CD4-positive, alpha-beta T cell (primary cell): ENCODE measurements at regions not wholly inside any gene's neighbourhood (a gene's known extent, or its start where the extent isn't known, plus 50 kb on each side); places are given as distances from the start of the nearest gene placed in this dataset.
"Not testable (repeated sequence)": the region's sequence is repeated elsewhere in the genome, so short reads cannot be mapped to it uniquely, and the experiment has no call there.

ENCODE experiments used
- ATAC-seq: fragments of 200-7000 bp; cut with Tn5 transposase; one replicate; pipeline ENCODE4 v1.10.0; 2022; ENCODE audit warnings: mild to moderate bottlenecking; ENCODE audit not compliant: poor library complexity
- CTCF ChIA-PET: fragments of 350-600 bp; sonication (Branson Sonifier 250); formaldehyde crosslinking; loops from one replicate; lab custom pipeline; 2021; ENCODE audit warnings: antibody characterized with exemption, inconsistent platforms; lab: Charles Lee
- POLR2A ChIA-PET: fragments of 350-600 bp; sonication (Branson Sonifier 250); formaldehyde crosslinking; loops from one replicate; lab custom pipeline; 2021; ENCODE audit warnings: antibody characterized with exemption, inconsistent platforms; lab: Charles Lee
- DNase-seq, 14 experiments: peaks; one replicate each; pipeline ENCODE4 v3.0.0-alpha.2; 2013 to 2020; ENCODE audit warnings: mixed read lengths in 2 of 14
- H3K27ac ChIP-seq, 2 donors: one replicate each; pipeline versions ENCODE4 v1.5.1 to v1.7.0; 2013; ENCODE audit warnings: low read length in 2 of 2, low read depth in 1 of 2, mild to moderate bottlenecking in 1 of 2
- H3K27me3 ChIP-seq, 2 experiments: 1 replicate in 1 of 2; 2 replicates in 1 of 2; pipeline versions ENCODE4 v1.6.1 to v1.7.0; 2013; ENCODE audit warnings: low read length in 2 of 2, control low read depth in 1 of 2, mild to moderate bottlenecking in 1 of 2, moderate library complexity in 1 of 2; ENCODE audit not compliant: insufficient read depth in 2 of 2, control insufficient read depth in 1 of 2
- H3K36me3 ChIP-seq: one replicate; pipeline ENCODE4 v1.6.1; 2013; ENCODE audit warnings: low read length, control low read depth; ENCODE audit not compliant: insufficient read depth
- H3K4me1 ChIP-seq: one replicate; pipeline ENCODE4 v1.6.1; 2013; ENCODE audit warnings: low read length, control low read depth; ENCODE audit not compliant: insufficient read depth
- H3K4me3 ChIP-seq: one replicate; pipeline ENCODE4 v1.5.1; 2013; ENCODE audit warnings: mild to moderate bottlenecking, low read length, moderate library complexity
- H3K9me3 ChIP-seq, 2 experiments: 1 replicate in 1 of 2; 2 replicates in 1 of 2; pipeline versions ENCODE4 v1.6.1 to v1.7.0; 2013; ENCODE audit warnings: low read length in 2 of 2, mild to moderate bottlenecking in 2 of 2, control low read depth in 1 of 2, moderate library complexity in 1 of 2; ENCODE audit not compliant: control insufficient read depth in 1 of 2, insufficient read depth in 1 of 2
- H3K27ac Mint-ChIP-seq: one replicate; pipeline ENCODE4 v1.8.0; 2020; ENCODE audit warnings: mixed read lengths
- H3K27me3 Mint-ChIP-seq: one replicate; pipeline ENCODE4 v1.8.0; 2021; ENCODE audit warnings: mixed read lengths
- H3K36me3 Mint-ChIP-seq: one replicate; pipeline ENCODE4 v1.8.0; 2021; ENCODE audit warnings: low read depth, mixed read lengths
- H3K4me1 Mint-ChIP-seq: one replicate; pipeline ENCODE4 v1.8.0; 2021; ENCODE audit warnings: low read depth, mixed read lengths
- H3K4me3 Mint-ChIP-seq: one replicate; pipeline ENCODE4 v1.8.0; 2020; ENCODE audit warnings: mild to moderate bottlenecking, mixed read lengths
- H3K9me3 Mint-ChIP-seq: one replicate; pipeline ENCODE4 v1.8.0; 2020; ENCODE audit warnings: mixed read lengths
- intact Hi-C, 2 experiments: fragments of 100-400 bp; cut with DNase I in 1 of 2; cut with micrococcal nuclease in 1 of 2; formaldehyde crosslinking; loops; one replicate each; pipeline versions ENCODE4 v1.15.1 to v1.9.0; 2023 to 2025; cut with DNase I, micrococcal nuclease
- TF ChIP-seq, protein P1 (sequence below): fragments of 200-600 bp; IDR thresholded peaks from one replicate; pipeline ENCODE4 v1.8.0; 2022; ENCODE audit warnings: antibody characterized with exemption, mild to moderate bottlenecking

DNA sequence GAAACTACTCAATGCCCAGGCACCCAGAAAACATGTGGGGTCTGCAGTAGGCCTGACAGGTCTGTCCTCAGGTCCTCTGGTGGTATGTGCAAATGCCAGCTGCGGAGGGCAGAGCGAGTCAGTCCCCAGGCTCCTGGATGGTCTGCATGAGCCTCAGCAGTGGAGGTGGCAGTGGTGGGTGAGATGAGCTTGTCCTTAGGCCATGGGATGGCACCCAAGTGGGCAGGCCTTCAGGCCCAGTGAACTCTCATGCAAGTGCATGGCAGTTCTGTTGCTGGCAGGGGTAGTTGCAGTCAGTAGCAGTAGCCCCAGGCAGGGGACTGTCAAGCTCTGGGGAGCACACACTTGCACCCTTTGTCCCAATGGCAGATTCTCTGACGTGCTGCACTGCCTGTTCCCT lies 106.3 kb upstream of the ANXA10 start:
- Histone ChIP-seq H3K4me1 (no peaks in the 10 kb centered on the region), H3K27ac (no peak overlapping the region), H3K4me3 (no peak overlapping the region), H3K9me3 (peaks cover 0 to 10% of the 10 kb centered on the region in 2 experiments), H3K27me3 (no peaks in the 10 kb centered on the region), H3K36me3 (no peaks in the 10 kb centered on the region)
- peaks cover 2% of the 10 kb centered on the region for H3K9me3 Mint-ChIP-seq
- ATAC-seq (no peak), DNase-seq (no peak)
- TF ChIP-seq, protein P1, sequence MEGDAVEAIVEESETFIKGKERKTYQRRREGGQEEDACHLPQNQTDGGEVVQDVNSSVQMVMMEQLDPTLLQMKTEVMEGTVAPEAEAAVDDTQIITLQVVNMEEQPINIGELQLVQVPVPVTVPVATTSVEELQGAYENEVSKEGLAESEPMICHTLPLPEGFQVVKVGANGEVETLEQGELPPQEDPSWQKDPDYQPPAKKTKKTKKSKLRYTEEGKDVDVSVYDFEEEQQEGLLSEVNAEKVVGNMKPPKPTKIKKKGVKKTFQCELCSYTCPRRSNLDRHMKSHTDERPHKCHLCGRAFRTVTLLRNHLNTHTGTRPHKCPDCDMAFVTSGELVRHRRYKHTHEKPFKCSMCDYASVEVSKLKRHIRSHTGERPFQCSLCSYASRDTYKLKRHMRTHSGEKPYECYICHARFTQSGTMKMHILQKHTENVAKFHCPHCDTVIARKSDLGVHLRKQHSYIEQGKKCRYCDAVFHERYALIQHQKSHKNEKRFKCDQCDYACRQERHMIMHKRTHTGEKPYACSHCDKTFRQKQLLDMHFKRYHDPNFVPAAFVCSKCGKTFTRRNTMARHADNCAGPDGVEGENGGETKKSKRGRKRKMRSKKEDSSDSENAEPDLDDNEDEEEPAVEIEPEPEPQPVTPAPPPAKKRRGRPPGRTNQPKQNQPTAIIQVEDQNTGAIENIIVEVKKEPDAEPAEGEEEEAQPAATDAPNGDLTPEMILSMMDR, result no peak
- H3K27me3 Mint-ChIP-seq, result no peaks in the 10 kb centered on the region
- no peak overlapping the region for H3K27ac Mint-ChIP-seq
- POLR2A ChIA-PET, result no interaction called here
- H3K4me3 Mint-ChIP-seq, result no peak overlapping the region
- CTCF ChIA-PET, result no interaction called here
- no peaks in the 10 kb centered on the region for H3K4me1 Mint-ChIP-seq
- intact Hi-C loops, result no loop called here
- no peaks in the 10 kb centered on the region for H3K36me3 Mint-ChIP-seq

- CTCF ChIA-PET, result no interaction called here
These were observed 105.1 kb upstream of the ANXA10 start for GRCh38 chr4:167987285-167987684.

GRCh38 chr4:167989815-167990214 lies 102.5 kb upstream of the ANXA10 start:
- CTCF ChIA-PET, result no interaction called here
- ATAC-seq (no peak), DNase-seq (no peak)
- TF ChIP-seq, protein P1, result no peak
- no peaks in the 10 kb centered on the region for H3K4me1 ChIP-seq
- H3K4me3 Mint-ChIP-seq, result no peak overlapping the region
- no peaks in the 10 kb centered on the region for H3K4me1 Mint-ChIP-seq
- intact Hi-C loops, result no loop called here
- peaks cover 3% of the 10 kb centered on the region for H3K9me3 Mint-ChIP-seq
- H3K27ac Mint-ChIP-seq, result no peak overlapping the region
- no peak overlapping the region for H3K27ac ChIP-seq
- no peaks in the 10 kb centered on the region for H3K36me3 Mint-ChIP-seq
- H3K4me3 ChIP-seq, result no peak overlapping the region
- no peaks in the 10 kb centered on the region for H3K27me3 Mint-ChIP-seq
- peaks cover 6 to 10% of the 10 kb centered on the region in 2 experiments for H3K9me3 ChIP-seq
- no peaks in the 10 kb centered on the region for H3K27me3 ChIP-seq
- POLR2A ChIA-PET, result no interaction called here
- no peaks in the 10 kb centered on the region for H3K36me3 ChIP-seq

More at GRCh38 chr4:167987285-167987684, 105.1 kb upstream of the ANXA10 start:
- Mint-ChIP-seq H3K36me3 (no peaks in the 10 kb centered on the region), H3K4me3 (no peak overlapping the region), H3K27me3 (no peaks in the 10 kb centered on the region), H3K27ac (no peak overlapping the region), H3K4me1 (no peaks in the 10 kb centered on the region), H3K9me3 (peaks cover 2% of the 10 kb centered on the region)
- DNase-seq (no peak), ATAC-seq (no peak)
- H3K36me3 ChIP-seq, result no peaks in the 10 kb centered on the region
- H3K27me3 ChIP-seq, result no peaks in the 10 kb centered on the region
- intact Hi-C loops, result no loop called here
- TF ChIP-seq, protein P1, result no peak
- H3K9me3 ChIP-seq, result peaks cover 0 to 10% of the 10 kb centered on the region in 2 experiments
- no peak overlapping the region for H3K27ac ChIP-seq
- no peak overlapping the region for H3K4me3 ChIP-seq
- no peaks in the 10 kb centered on the region for H3K4me1 ChIP-seq
- POLR2A ChIA-PET, result no interaction called here

DNA sequence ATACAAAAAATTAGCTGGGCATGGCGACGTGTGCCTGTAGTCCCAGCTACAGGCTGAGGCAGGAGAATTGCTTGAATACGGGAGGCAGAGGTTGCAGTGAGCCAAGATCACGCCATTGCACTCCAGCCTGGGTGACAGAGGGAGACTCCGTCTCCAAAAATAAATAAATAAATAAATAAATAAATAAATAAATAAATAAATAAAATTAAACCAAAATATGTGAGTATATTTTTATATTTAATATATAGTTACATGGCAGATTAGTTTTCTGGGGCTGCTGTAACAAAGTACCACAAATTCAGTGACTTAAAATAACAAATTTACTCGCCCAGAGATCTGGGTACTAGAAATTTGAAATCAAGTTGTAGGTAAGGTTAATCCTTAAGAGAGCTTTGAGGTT lies 84.2 kb upstream of the ANXA10 start:
- H3K9me3 Mint-ChIP-seq, H3K4me3 Mint-ChIP-seq, H3K27me3 ChIP-seq, H3K9me3 ChIP-seq, ATAC-seq, H3K27ac Mint-ChIP-seq, intact Hi-C loops, H3K4me1 Mint-ChIP-seq, H3K27me3 Mint-ChIP-seq, H3K27ac ChIP-seq, H3K4me3 ChIP-seq, H3K4me1 ChIP-seq, POLR2A ChIA-PET, H3K36me3 ChIP-seq, H3K36me3 Mint-ChIP-seq, CTCF ChIA-PET, DNase-seq: not testable (repeated sequence)
